GM20431 (cell line): ENCODE measurements at regions not wholly inside any gene's neighbourhood (a gene's known extent, or its start where the extent isn't known, plus 50 kb on each side); places are given as distances from the start of the nearest gene placed in this dataset.

Source experiments
- in situ Hi-C: fragments of 300-500 bp; cut with MseI, MboI; formaldehyde crosslinking; loops from one replicate; pipeline ENCODE4 v1.15.0; 2020; ENCODE audit warnings: low sequenced_read_pairs; ENCODE audit not compliant: unreplicated experiment

GRCh38 chr10:23988006-23988405 lies 220.9 kb upstream of the KIAA1217 start:
- in situ Hi-C loops = no loop called here

DNA sequence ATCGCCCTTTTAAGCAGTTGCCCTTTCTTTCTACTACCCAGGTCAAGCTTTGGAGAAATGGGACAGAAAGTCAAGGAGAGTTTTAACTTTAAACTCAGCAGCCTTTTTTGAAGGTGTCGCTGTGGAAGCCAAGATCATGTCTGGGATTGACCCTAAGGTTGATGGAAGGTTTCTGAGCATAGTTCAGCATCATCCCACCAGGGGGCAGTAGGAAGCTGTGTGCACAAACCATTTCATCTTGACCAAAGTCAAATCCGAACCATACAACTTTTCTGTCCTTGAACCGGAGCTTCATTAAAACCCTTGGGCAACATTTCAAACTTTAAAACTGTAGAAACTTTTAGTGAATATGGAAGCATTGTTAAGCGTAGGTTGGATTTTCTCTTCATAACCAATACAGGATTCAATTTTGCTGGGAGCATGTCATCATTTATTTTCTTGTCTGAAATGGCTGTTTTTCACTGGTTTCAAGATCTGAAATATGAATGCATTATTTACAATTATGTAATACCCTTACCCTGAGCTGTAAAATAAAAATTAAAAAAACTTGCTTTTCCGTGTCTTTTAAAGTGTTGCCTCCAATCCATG lies 214.4 kb upstream of the KIAA1217 start:
- in situ Hi-C loops = loop anchor here (10.0 kb wide), 2 partner anchors 200 to 510 kb away; no protein-coding TSS in a partner anchor

- in situ Hi-C loops = loop anchor here (10.0 kb wide), 2 partner anchors 195 to 505 kb away; no protein-coding TSS in a partner anchor
Measured at GRCh38 chr10:23999445-23999844, 209.5 kb upstream of the KIAA1217 start.

GRCh38 chr10:24000271-24000813 lies 208.6 kb upstream of the KIAA1217 start:
- in situ Hi-C loops = no loop called here

DNA sequence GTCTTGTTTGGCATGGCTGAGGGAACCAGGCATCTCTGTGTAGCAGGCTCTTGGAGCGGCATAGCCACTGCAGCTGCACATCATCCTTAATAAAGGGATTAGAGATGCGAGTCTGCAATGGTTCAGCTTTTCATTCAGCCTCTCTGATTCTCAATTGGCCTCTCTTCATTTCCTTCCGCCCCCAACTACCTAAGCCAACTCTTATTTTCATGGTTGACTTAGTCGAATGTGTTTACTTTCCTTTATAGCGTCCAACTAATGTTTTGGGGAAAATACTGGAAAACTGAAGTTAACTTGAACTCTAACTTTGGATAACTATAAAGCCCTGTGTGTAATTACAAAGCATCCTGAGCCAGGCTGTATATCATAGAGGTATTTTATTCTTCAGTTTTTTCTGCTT lies 202.2 kb upstream of the KIAA1217 start:
- in situ Hi-C loops = no loop called here

DNA sequence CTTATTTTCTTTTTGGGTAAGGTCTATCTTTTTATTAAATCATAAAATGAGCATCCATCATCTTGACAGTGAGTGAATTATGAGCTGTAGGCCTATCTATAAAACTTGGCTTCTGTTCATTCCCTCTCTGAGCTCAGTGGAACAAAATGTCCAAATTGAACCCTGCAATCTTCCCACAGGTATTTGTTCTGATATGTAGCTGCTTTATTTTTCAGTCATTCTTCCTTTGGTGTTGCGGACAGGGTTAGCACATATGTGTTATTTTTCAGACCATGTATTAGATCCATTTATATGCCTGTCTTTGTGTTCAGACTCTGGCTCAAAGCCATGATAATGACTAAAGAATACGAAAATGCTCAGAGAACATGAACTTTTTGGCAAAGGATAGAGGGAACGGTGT lies 201.6 kb upstream of the KIAA1217 start:
- in situ Hi-C loops = no loop called here

DNA sequence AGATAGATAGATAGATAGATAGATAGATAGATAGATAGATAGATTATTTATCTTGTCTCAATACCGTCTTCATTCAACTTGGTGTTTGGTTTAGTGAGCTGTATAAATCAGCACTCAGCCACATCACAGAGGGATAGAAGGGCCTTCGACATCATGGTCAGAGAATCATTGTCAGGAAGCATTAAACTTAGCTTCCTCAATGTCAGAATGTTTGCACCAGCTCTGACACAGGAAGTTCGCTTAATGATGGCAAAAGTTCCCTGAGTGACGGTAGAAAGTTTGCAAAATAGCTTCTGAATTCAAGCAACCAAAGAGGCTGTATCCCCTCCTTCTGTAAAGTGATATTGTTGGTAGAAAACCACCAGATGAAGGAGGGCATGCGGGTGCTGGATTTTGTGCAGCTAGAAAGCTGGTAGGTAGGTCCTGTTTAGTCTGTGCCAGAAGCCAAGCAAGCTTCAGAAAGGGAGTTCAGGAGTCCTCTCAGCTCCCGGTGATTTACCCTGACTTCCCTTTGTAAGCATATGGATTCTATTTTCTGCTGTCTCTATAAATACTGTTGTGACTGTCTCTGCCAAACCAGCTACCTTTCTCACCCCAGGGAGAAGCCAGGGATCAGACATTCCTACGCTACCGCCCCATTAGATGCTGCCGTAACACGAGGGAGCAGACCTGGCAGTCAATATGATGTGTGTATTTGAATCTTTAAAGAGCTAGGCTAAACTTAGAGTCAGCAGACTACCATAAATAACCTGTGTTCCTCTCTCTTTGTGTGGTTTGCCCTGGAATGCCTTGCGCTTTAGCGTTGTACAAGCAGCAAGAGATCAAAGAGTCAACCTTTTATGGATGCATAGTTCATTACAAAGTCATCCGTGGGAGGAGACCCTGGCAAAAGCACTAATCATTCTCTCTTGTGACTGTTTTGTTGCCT lies 200.5 kb upstream of the KIAA1217 start:
- in situ Hi-C loops = no loop called here

DNA sequence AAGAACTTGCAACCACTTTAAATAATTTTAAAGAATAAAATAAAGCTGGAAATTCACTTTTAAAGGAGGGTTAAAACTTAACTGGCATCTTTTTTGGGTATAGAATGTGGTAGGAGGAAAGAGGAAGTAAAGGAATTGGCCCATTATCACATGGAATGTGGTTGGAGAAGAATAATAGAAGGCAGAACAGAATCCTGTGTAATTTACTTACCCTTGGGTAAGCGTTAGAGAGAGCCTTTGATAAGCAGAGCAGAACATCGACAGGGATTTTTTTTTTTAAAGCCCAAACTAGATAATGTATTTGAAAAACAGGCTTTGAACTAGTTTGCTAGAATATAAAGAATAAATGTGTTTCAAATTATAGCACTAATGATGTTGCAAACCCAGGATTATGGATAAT lies 199.8 kb upstream of the KIAA1217 start:
- in situ Hi-C loops = no loop called here

DNA sequence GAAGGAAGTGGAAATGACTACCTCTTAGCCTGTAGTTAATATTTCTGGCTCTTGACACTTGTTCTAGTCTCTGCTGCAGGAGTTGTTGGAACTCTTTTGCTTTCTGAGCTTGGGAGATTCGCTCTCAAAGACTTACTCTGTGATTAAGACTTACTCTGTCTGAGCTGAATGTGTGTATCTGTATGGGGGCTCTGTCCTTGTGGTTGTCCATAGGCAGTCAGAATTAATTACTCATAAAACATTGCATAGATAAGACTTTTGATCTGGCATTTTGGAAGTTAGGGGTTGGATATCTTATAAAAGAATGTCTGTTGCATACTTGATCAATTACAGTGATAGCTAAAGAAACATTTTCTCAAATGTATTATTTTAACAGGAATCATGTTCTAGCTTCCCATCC lies 199.2 kb upstream of the KIAA1217 start:
- in situ Hi-C loops = no loop called here

DNA sequence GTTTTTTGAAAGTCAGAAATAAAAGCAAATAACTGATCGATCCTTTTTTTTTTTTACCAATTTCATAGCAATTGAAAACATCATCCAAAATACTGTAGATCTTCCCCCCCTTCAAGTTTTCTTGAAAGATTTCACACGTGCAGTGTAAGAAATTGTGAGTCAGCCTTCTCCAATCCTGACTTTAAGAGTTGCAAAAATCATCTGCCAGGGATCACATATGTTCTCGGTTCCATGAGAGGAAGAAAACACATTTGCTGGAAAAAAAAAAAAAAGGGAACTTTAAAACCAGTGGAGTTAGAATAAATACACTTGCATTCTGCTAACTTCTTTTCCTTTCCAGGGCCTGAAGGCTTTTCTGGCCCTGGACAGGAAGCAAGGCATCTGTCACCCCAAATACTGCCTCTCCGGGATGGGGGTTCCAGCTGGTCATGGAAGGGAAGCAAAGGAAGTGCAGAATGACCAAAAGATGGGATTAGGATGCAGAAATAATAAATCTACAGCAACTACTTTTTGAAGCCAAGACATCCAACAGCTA lies 198.4 kb upstream of the KIAA1217 start:
- in situ Hi-C loops = no loop called here

GRCh38 chr10:24012249-24012803 lies 196.6 kb upstream of the KIAA1217 start:
- in situ Hi-C loops = no loop called here

DNA sequence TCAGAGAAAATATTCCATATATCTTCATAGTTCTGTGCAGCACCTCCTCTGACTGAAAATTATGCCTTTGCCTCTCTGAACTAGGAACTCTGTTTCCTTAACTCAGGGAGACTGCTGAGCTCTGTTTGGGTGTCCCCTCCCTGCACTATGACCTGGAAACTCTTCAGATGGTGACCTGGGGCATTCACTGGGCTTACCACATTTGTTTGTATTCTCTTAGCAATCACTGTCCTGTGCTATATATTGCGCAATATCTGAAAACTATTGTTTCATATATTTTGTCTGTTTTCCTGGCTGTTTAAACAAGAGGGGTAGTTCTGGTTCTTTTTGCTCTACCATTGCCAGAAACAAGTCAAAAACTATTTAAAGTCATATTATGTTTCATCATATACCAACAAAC lies 181.8 kb upstream of the KIAA1217 start:
- in situ Hi-C loops = no loop called here

DNA sequence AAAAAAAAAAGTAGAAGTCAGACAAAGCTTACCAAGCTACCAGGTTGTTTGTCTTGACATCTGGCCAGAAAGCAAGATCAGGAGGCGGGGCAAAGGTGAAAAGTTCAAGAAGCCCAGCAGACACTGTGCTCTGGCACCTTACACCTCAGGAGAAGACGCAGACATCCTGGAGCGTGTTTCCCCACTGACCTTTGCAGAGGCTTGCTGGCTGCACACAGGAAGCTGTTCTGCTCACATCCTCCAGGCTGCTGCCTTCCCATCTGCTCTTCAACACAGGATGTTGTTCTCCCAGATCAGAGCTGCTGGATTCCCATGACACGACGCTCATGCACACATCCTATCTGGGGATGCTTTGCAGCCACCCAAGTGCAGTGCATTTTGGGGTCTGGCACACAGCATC lies 174.4 kb upstream of the KIAA1217 start:
- in situ Hi-C loops = no loop called here

DNA sequence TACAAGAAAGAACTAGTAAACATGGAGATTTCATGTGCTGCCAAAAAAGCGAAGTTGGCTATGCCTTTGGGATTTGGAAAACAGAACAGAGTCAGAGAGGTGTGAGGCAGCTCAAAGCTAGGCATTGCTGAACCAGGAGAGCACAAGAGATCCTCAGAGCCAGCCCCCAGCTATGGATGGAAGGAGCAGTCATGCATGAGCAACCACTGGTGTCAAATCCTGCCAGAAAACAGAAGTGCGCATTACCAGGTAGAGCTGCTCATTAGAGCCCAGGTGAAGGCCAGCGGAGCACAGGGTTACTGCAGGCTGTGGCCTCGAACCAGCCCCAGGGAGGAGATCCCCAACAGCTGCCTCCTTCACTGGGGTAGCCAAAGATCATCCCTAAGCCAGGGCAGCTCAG lies 173.2 kb upstream of the KIAA1217 start:
- in situ Hi-C loops = no loop called here

GRCh38 chr10:24039315-24039714 lies 169.6 kb upstream of the KIAA1217 start:
- in situ Hi-C loops = no loop called here

DNA sequence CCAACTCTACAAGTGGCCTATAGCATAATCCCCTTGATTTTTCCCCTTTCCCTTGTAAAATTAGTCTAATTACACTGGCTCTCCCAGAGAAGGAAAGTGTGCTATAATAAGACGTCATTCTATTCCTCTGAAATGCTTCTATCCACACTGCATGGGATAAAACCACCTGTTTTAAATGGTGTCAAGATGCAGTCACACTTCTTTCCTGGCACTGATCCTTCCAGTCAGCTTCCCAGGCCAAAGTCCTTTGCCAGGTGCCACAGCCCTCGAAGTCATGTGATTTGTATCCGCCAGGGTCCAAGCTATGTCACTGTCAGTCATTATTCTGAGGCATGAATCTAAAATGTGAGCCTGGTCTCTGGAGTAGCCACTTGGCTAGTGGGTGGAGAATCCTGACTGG lies 169.0 kb upstream of the KIAA1217 start:
- in situ Hi-C loops = no loop called here

DNA sequence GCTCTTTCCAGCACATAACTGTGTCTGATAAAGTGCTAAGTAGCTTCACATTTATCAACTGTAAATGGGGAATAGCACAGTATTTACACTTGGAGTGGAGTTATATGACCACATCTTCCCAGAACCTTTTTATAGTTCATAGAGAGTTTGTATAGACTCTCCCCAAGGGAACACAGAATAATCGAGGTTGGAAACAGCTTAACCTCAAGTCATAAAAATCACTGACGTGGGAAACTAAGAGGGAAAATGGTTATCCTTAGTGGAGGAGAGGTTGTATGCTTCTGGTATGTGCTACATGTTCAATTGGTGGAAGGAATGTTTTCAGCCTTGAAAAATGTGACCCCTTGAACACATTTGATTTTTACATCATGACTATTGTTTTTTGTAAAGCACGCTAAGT lies 167.9 kb upstream of the KIAA1217 start:
- in situ Hi-C loops = no loop called here

DNA sequence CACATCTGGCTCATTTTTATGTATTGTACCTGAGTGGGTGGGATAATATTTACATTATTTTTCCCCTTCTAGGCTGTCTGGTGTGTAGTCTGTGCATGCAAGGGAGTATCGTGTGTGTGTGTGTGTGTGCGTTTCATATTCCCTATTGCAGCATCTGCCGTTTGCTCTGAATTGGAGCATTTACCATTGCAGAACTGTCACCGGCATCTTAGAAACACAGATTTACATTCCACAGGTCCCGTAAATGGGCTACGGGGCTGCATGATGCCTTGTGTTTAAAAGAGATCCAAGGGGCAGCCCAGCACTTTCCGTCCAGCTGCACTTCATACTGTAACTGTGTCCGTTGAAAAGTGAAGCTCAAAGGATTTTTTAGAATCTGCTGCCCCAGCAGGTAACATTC lies 167.1 kb upstream of the KIAA1217 start:
- in situ Hi-C loops = no loop called here

DNA sequence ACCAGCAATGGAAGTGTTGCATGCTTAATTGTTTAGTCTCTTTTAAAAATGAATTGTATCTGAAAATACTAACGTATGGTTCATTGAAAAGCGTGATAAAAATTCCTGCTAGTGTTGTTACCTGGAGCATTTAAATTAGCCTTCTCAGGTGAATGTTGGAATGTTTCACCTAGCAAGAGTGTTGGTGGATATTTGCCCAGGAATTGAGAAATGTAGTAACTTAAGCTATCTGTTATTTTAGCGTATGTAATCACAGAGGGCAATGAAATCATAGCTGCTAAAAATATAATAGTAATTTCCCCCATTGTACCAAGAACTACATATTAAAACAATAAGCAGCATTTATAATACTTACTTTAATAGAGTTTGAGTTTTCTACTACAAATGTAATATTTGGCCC lies 166.1 kb upstream of the KIAA1217 start:
- in situ Hi-C loops = no loop called here

GRCh38 chr10:24046060-24046459 lies 162.9 kb upstream of the KIAA1217 start:
- in situ Hi-C loops = no loop called here

DNA sequence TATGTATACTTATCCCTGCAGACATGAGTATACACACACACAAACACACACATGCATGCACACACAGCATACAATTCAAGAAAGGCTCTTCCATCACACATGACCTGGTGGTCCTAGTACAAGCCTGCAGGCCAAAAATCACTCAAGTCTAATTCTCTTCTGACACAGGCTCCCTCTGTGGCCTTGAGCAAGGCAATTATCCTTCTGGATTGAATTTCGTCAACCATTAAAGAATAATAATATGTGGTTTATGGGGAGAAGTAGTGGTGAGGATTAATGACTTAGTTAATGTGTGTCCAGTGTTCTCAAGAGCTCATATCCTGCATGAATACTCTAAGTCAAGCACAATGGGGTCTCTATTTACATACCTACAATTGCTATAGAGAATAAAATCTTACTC lies 161.8 kb upstream of the KIAA1217 start:
- in situ Hi-C loops = no loop called here
